Thoracic aorta (tissue), 2 donors: ENCODE measurements at regions not wholly inside any gene's neighbourhood (a gene's known extent, or its start where the extent isn't known, plus 50 kb on each side); places are given as distances from the start of the nearest gene placed in this dataset.
A peak's percentile ranks its signal among the peaks of the same experiment; 100 is the strongest.

ENCODE experiments used
- ATAC-seq: fragments of 150-250 bp; one replicate; pipeline ENCODE4 v1.8.0; 2017; ENCODE audit warnings: low read depth; ENCODE audit not compliant: insufficient number of reproducible peaks, low FRiP score
- DNase-seq: peaks from one replicate; pipeline ENCODE4 v3.0.0-alpha.2; 2020; ENCODE audit warnings: low spot score
- H3K27ac ChIP-seq, 2 donors: fragments of 200-600 bp; sonication (generic); 1 replicate in 1 of 2; 2 replicates in 1 of 2; pipeline ENCODE4 v1.5.1; 2016; ENCODE audit warnings: mild to moderate bottlenecking in 2 of 2, moderate library complexity in 2 of 2
- H3K27me3 ChIP-seq: fragments of 200-600 bp; sonication (generic); replicated peaks from 2 replicates; pipeline ENCODE4 v1.6.0; 2016; ENCODE audit warnings: mild to moderate bottlenecking; ENCODE audit not compliant: insufficient read depth
- H3K36me3 ChIP-seq: fragments of 200-600 bp; sonication (generic); one replicate; pipeline ENCODE4 v1.5.1; 2016
- H3K4me1 ChIP-seq, 2 donors: fragments of 200-600 bp; sonication (generic); 1 replicate in 1 of 2; 2 replicates in 1 of 2; pipeline versions ENCODE4 v1.5.1 to v1.6.0; 2016; ENCODE audit warnings: low read depth in 2 of 2, mild to moderate bottlenecking in 1 of 2; ENCODE audit not compliant: control insufficient read depth in 1 of 2
- H3K4me3 ChIP-seq: fragments of 200-600 bp; sonication (generic); 2 replicates; pipeline ENCODE4 v1.5.1; 2016; ENCODE audit warnings: mild to moderate bottlenecking
- H3K9me3 ChIP-seq: fragments of 200-600 bp; sonication (generic); 2 replicates; pipeline ENCODE4 v1.5.1; 2016
- CTCF ChIP-seq: fragments of 200-600 bp; sonication (generic); IDR thresholded peaks from one replicate; pipeline ENCODE4 v1.5.1; 2019; ENCODE audit warnings: antibody characterized with exemption

- Histone ChIP-seq H3K9me3 (no peaks in the 10 kb centered on the region), H3K36me3 (no peaks in the 10 kb centered on the region), H3K4me1 (no peaks in the 10 kb centered on the region), H3K27me3 (no peaks in the 10 kb centered on the region), H3K4me3 (no peak overlapping the region), H3K27ac (no peak overlapping the region)
- no peak for DNase-seq
- no peak for TF ChIP-seq CTCF
- ATAC-seq = no peak
Measured at GRCh38 chrX:33465137-33465536, 253.8 kb upstream of the DMD start.

GRCh38 chrX:33457102-33457501 lies 245.8 kb upstream of the DMD start:
- Histone ChIP-seq H3K27me3 (no peaks in the 10 kb centered on the region), H3K36me3 (no peaks in the 10 kb centered on the region), H3K27ac (no peak overlapping the region), H3K9me3 (no peaks in the 10 kb centered on the region), H3K4me1 (no peaks in the 10 kb centered on the region), H3K4me3 (no peak overlapping the region)
- ATAC-seq = no peak
- DNase-seq = no peak
- no peak for TF ChIP-seq CTCF

GRCh38 chrX:33447285-33447684 lies 235.9 kb upstream of the DMD start:
- Histone ChIP-seq H3K4me3 (no peak overlapping the region), H3K27me3 (no peaks in the 10 kb centered on the region), H3K9me3 (no peaks in the 10 kb centered on the region), H3K36me3 (no peaks in the 10 kb centered on the region), H3K27ac (no peak overlapping the region), H3K4me1 (no peaks in the 10 kb centered on the region)
- DNase-seq = no peak
- no peak for TF ChIP-seq CTCF
- no peak for ATAC-seq

GRCh38 chrX:33434256-33435092 lies 223.1 kb upstream of the DMD start:
- TF ChIP-seq CTCF = peak; percentile 78
- Histone ChIP-seq H3K4me1 (no peaks in the 10 kb centered on the region), H3K36me3 (no peaks in the 10 kb centered on the region), H3K27ac (no peak overlapping the region), H3K9me3 (no peaks in the 10 kb centered on the region), H3K27me3 (no peaks in the 10 kb centered on the region), H3K4me3 (peak overlapping the region; percentile 58)
- ATAC-seq (no peak), DNase-seq (peak; percentile 3)

- ATAC-seq = no peak
- DNase-seq = no peak
- Histone ChIP-seq H3K27me3 (no peaks in the 10 kb centered on the region), H3K27ac (no peak overlapping the region), H3K4me1 (no peaks in the 10 kb centered on the region), H3K36me3 (no peaks in the 10 kb centered on the region), H3K9me3 (no peaks in the 10 kb centered on the region), H3K4me3 (no peak overlapping the region)
- no peak for TF ChIP-seq CTCF
Measured at GRCh38 chrX:33416273-33416805, 205.0 kb upstream of the DMD start.
